ENCODE measurements at regions not wholly inside any gene's neighbourhood (a gene's known extent, or its start where the extent isn't known, plus 50 kb on each side); places are given as distances from the start of the nearest gene placed in this dataset.

DNA sequence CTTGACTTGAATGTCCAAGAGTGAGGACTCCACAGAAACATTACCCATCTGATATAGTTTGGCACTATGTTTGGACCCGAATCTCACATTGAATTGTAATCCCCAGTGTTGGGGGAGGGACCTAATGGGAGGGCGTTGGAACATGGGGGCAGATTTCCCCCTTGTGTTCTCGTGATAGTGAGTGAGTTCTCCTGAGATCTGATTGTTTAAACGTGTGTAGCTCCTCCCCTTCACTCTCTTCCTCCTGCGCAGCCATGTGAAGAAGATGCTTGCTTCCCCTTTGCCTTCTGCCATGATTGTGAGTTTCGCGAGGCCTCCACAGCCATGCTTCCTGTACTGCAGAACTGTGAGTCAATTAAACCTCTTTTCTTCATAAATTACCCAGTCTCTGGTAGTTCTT, 273.9 kb upstream of the TBC1D5 start:
- TF ChIP-seq TAF1 (IDR thresholded peaks at IDR 0.05; ENCODE audit: low read depth): no peak
- TF ChIP-seq, protein P1, sequence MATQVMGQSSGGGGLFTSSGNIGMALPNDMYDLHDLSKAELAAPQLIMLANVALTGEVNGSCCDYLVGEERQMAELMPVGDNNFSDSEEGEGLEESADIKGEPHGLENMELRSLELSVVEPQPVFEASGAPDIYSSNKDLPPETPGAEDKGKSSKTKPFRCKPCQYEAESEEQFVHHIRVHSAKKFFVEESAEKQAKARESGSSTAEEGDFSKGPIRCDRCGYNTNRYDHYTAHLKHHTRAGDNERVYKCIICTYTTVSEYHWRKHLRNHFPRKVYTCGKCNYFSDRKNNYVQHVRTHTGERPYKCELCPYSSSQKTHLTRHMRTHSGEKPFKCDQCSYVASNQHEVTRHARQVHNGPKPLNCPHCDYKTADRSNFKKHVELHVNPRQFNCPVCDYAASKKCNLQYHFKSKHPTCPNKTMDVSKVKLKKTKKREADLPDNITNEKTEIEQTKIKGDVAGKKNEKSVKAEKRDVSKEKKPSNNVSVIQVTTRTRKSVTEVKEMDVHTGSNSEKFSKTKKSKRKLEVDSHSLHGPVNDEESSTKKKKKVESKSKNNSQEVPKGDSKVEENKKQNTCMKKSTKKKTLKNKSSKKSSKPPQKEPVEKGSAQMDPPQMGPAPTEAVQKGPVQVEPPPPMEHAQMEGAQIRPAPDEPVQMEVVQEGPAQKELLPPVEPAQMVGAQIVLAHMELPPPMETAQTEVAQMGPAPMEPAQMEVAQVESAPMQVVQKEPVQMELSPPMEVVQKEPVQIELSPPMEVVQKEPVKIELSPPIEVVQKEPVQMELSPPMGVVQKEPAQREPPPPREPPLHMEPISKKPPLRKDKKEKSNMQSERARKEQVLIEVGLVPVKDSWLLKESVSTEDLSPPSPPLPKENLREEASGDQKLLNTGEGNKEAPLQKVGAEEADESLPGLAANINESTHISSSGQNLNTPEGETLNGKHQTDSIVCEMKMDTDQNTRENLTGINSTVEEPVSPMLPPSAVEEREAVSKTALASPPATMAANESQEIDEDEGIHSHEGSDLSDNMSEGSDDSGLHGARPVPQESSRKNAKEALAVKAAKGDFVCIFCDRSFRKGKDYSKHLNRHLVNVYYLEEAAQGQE (IDR thresholded peaks at IDR 0.05; ENCODE audit: low read depth): no peak
- TF ChIP-seq RAD21 (IDR thresholded peaks at IDR 0.05; ENCODE audit: low read depth): no peak

DNA sequence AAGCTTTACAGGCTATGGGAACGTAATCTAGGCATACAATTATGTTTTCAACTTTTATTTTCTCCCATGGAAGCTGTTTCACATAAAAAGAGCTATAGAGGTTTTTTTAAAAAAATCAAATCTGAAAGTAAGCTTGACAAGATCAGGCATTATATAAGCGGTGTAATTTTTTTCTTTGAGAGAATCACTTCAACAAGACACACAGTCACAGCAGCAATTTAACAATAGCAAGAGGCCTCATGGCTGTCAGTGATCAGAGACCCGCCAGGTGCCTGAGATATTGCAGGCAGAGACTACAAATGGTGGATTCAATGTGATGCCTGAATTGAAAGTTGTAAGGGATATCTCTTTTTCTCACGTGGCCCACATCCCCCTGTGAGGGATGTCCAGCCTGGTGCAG, 270.5 kb upstream of the TBC1D5 start:
- TF ChIP-seq TCF12 (IDR thresholded peaks at IDR 0.05; ENCODE audit: low read depth) (no peak), EGR1 (IDR thresholded peaks at IDR 0.05) (no peak), YY1 (IDR thresholded peaks at IDR 0.05; ENCODE audit: low read depth) (no peak), NFIC (IDR thresholded peaks at IDR 0.05) (no peak), ZBTB7A (IDR thresholded peaks at IDR 0.05; ENCODE audit: low read depth) (no peak), RAD21 (IDR thresholded peaks at IDR 0.05; ENCODE audit: low read depth) (no peak), FOXM1 (IDR thresholded peaks at IDR 0.05; ENCODE audit: borderline replicate concordance, low read depth) (no peak), TEAD4 (IDR thresholded peaks at IDR 0.05) (no peak), EP300 (IDR thresholded peaks at IDR 0.05; ENCODE audit: borderline replicate concordance) (no peak), CREB1 (IDR thresholded peaks at IDR 0.05; ENCODE audit: low read depth) (no peak), TAF1 (IDR thresholded peaks at IDR 0.05; ENCODE audit: low read depth) (no peak), CEBPB (IDR thresholded peaks at IDR 0.05) (no peak)
- TF ChIP-seq, protein P2, sequence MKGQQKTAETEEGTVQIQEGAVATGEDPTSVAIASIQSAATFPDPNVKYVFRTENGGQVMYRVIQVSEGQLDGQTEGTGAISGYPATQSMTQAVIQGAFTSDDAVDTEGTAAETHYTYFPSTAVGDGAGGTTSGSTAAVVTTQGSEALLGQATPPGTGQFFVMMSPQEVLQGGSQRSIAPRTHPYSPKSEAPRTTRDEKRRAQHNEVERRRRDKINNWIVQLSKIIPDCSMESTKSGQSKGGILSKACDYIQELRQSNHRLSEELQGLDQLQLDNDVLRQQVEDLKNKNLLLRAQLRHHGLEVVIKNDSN (IDR thresholded peaks at IDR 0.05): no peak
- TF ChIP-seq, protein P3, sequence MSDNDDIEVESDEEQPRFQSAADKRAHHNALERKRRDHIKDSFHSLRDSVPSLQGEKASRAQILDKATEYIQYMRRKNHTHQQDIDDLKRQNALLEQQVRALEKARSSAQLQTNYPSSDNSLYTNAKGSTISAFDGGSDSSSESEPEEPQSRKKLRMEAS (IDR thresholded peaks at IDR 0.05): no peak
- TF ChIP-seq, protein P1 (IDR thresholded peaks at IDR 0.05; ENCODE audit: low read depth): no peak

DNA sequence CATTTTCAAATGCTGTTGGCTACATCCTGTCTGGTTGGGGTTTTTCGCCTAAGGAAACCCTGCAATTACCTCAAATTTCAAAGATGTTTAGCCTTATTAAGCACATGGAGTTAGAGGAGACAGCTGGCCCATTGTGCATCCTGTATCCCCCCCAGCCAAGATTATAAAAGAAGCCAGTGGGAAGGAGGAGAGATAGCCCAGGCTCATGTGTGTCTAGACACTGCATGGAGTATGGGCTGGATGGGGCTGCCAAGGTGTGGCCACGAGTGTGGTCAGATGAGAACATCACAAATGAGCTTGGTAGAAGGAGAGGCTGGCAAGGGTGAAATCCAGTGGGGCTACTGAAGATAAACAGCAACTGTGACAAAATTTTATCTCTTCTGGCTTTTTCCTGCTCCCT, 270.0 kb upstream of the TBC1D5 start:
- TF ChIP-seq FOXM1 (IDR thresholded peaks at IDR 0.05; ENCODE audit: borderline replicate concordance, low read depth): no peak
- TF ChIP-seq, protein P2 (IDR thresholded peaks at IDR 0.05): no peak
- TF ChIP-seq TCF12 (IDR thresholded peaks at IDR 0.05; ENCODE audit: low read depth): no peak
- no peak for TF ChIP-seq TAF1 (IDR thresholded peaks at IDR 0.05; ENCODE audit: low read depth)
- no peak for TF ChIP-seq EP300 (IDR thresholded peaks at IDR 0.05; ENCODE audit: borderline replicate concordance)
- no peak for TF ChIP-seq YY1 (IDR thresholded peaks at IDR 0.05; ENCODE audit: low read depth)
- TF ChIP-seq CEBPB (IDR thresholded peaks at IDR 0.05): no peak
- TF ChIP-seq ZBTB7A (IDR thresholded peaks at IDR 0.05; ENCODE audit: low read depth): no peak
- TF ChIP-seq EGR1 (IDR thresholded peaks at IDR 0.05): no peak
- TF ChIP-seq TEAD4 (IDR thresholded peaks at IDR 0.05): no peak
- TF ChIP-seq NFIC (IDR thresholded peaks at IDR 0.05): no peak
- TF ChIP-seq, protein P1 (IDR thresholded peaks at IDR 0.05; ENCODE audit: low read depth): no peak
- no peak for TF ChIP-seq CREB1 (IDR thresholded peaks at IDR 0.05; ENCODE audit: low read depth)
- TF ChIP-seq RAD21 (IDR thresholded peaks at IDR 0.05; ENCODE audit: low read depth): no peak
- TF ChIP-seq, protein P3 (IDR thresholded peaks at IDR 0.05): no peak

DNA sequence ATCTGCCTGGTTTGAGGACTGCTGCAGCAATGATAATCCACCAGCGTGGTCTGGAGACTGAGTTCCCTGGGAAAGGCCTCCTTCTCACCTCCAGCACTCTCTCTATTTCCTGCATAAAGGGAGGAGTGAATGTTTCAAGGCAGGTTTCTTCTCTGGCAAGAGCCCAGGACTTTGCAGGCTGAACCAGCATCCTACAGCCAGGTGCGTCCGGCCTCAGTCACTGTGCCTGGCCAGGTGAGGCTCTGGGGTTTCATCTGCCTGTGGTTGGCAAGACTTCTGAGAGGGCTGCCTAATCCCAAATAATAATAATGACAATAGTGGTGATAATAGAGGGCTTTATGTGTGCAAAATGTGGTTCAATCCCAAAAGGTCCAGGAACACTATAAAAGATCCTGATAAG, 269.0 kb upstream of the TBC1D5 start:
- TF ChIP-seq NFIC (IDR thresholded peaks at IDR 0.05) (no peak), YY1 (IDR thresholded peaks at IDR 0.05; ENCODE audit: low read depth) (no peak), CREB1 (IDR thresholded peaks at IDR 0.05; ENCODE audit: low read depth) (no peak), TCF12 (IDR thresholded peaks at IDR 0.05; ENCODE audit: low read depth) (no peak), ZBTB7A (IDR thresholded peaks at IDR 0.05; ENCODE audit: low read depth) (no peak), EGR1 (IDR thresholded peaks at IDR 0.05) (no peak), FOXM1 (IDR thresholded peaks at IDR 0.05; ENCODE audit: borderline replicate concordance, low read depth) (no peak), TEAD4 (IDR thresholded peaks at IDR 0.05) (no peak), EP300 (IDR thresholded peaks at IDR 0.05; ENCODE audit: borderline replicate concordance) (no peak), TAF1 (IDR thresholded peaks at IDR 0.05; ENCODE audit: low read depth) (no peak), RAD21 (IDR thresholded peaks at IDR 0.05; ENCODE audit: low read depth) (no peak), CEBPB (IDR thresholded peaks at IDR 0.05) (no peak)
- TF ChIP-seq, protein P1 (IDR thresholded peaks at IDR 0.05; ENCODE audit: low read depth): no peak
- TF ChIP-seq, protein P2 (IDR thresholded peaks at IDR 0.05): no peak
- TF ChIP-seq, protein P3 (IDR thresholded peaks at IDR 0.05): no peak

Data from Ishikawa (cell line).